HepG2 (cell line): ENCODE measurements at regions not wholly inside any gene's neighbourhood (a gene's known extent, or its start where the extent isn't known, plus 50 kb on each side); places are given as distances from the start of the nearest gene placed in this dataset.

Experiments used
- ATAC-seq: fragments of 200-7000 bp; cut with Tn5 transposase; 3 replicates; pipeline ENCODE4 v1.9.1; 2020; ENCODE audit warnings: mild to moderate bottlenecking, moderate library complexity
- BruUV-seq: library from RNA; stranded (reverse); fragments of 400-500 nt; replicated peaks from 2 replicates; lab custom pipeline; 2021; lab: Mats Ljungman, UMichigan
- CTCF ChIA-PET: fragments of 300-600 bp; formaldehyde crosslinking; extraction: SDS; loops from one replicate; lab custom pipeline; 2021; ENCODE audit warnings: low total read pairs, inconsistent platforms, low intra/inter-chr PET ratio; lab: Yijun Ruan, JAX
- POLR2A ChIA-PET: fragments of 350-600 bp; sonication (Branson Sonifier 250); formaldehyde crosslinking; loops from one replicate; lab custom pipeline; 2020; ENCODE audit warnings: antibody characterized with exemption, inconsistent platforms; lab: Yijun Ruan, JAX
- DNase-seq: peaks from one replicate; pipeline ENCODE4 v3.0.0-alpha.2; 2015; ENCODE audit warnings: low spot score
- FAIRE-seq: peaks from 3 replicates; lab custom pipeline; 2011; peaks lifted over from hg19 to GRCh38; lab: Jason Lieb, UNC
- H2AFZ ChIP-seq: one replicate; pipeline ENCODE4 v1.6.1; 2011; ENCODE audit warnings: low read length, inconsistent platforms
- H3K27ac ChIP-seq: fragments of 300-600 bp; 3 replicates; pipeline ENCODE4 v1.8.0; 2011; ENCODE audit warnings: mixed run types, mild to moderate bottlenecking, mixed read lengths, low read length, inconsistent platforms; ENCODE audit not compliant: insufficient read depth; ENCODE audit errors: extremely low read length
- H3K27me3 ChIP-seq, 2 experiments: fragments of 200-600 bp in 1 of 2; 2 replicates in 1 of 2; 3 replicates in 1 of 2; pipeline versions ENCODE4 v1.6.0 to v1.8.0; 2011; ENCODE audit warnings: low read length in 2 of 2, mild to moderate bottlenecking in 2 of 2, moderate library complexity in 2 of 2, inconsistent platforms in 1 of 2; ENCODE audit not compliant: insufficient read depth in 2 of 2, control insufficient read depth in 1 of 2
- H3K36me3 ChIP-seq, 2 experiments: fragments of 200-600 bp in 1 of 2; replicated peaks in 1 of 2; 2 replicates in 1 of 2; 3 replicates in 1 of 2; pipeline versions ENCODE4 v1.5.1 to v1.8.0; 2011; ENCODE audit warnings: low read length in 2 of 2, inconsistent platforms in 1 of 2; ENCODE audit not compliant: insufficient read depth in 2 of 2, control insufficient read depth in 1 of 2
- H3K4me1 ChIP-seq: 2 replicates; pipeline ENCODE4 v1.5.1; 2012; ENCODE audit warnings: low read length, inconsistent platforms; ENCODE audit not compliant: insufficient read depth
- H3K4me2 ChIP-seq: 2 replicates; pipeline ENCODE4 v1.6.0; 2011; ENCODE audit warnings: low read depth, low read length, inconsistent platforms
- H3K4me3 ChIP-seq, 3 experiments: fragments of 200-600 bp in 1 of 3; sonication (generic), shearing (Covaris generic) in 1 of 3; replicated peaks in 1 of 3; 2 replicates each; pipeline ENCODE4 v1.5.1; 2011 to 2016; ENCODE audit warnings: low read length in 3 of 3, inconsistent platforms in 2 of 3, low read depth in 2 of 3, mild to moderate bottlenecking in 2 of 3, control low read depth in 1 of 3, mixed read lengths in 1 of 3; ENCODE audit not compliant: insufficient read depth in 1 of 3
- H3K79me2 ChIP-seq: one replicate; pipeline ENCODE4 v1.6.1; 2011; ENCODE audit warnings: low read length, inconsistent platforms; ENCODE audit not compliant: insufficient read depth
- H3K9ac ChIP-seq: 2 replicates; pipeline ENCODE4 v1.6.0; 2011; ENCODE audit warnings: mild to moderate bottlenecking, low read depth, low read length, inconsistent platforms; ENCODE audit not compliant: insufficient read depth
- H3K9me3 ChIP-seq: 2 replicates; pipeline ENCODE4 v1.5.1; 2012; ENCODE audit warnings: mild to moderate bottlenecking, low read length
- H4K20me1 ChIP-seq: 2 replicates; pipeline ENCODE4 v1.6.0; 2011; ENCODE audit warnings: inconsistent platforms, mild to moderate bottlenecking, low read length, moderate library complexity; ENCODE audit not compliant: insufficient read depth
- CEBPB ChIP-seq: IDR thresholded peaks from 2 replicates; pipeline ENCODE4 v1.6.1; 2011; ENCODE audit warnings: low read depth, low read length, improper control_type of control experiment, borderline replicate concordance
- TCF7L2 ChIP-seq: IDR thresholded peaks from 2 replicates; pipeline ENCODE4 v1.6.1; 2011; ENCODE audit warnings: mild to moderate bottlenecking, low read depth, low read length, moderate library complexity
- ZNF251 ChIP-seq: sonication (generic); formaldehyde crosslinking; IDR thresholded peaks from 2 replicates; pipeline ENCODE4 v1.9.0; 2021; ENCODE audit warnings: mild to moderate bottlenecking, missing genetic modification reagents
- WGBS: methylation state at CpG from one replicate; pipeline ENCODE4 v1.1.6; 2017; ENCODE audit warnings: low lambda C conversion rate; 5-methylcytosine and 5-hydroxymethylcytosine counted together
- in situ Hi-C: cut with HindIII; loops from 2 replicates; pipeline ENCODE4 v1.10.0; 2017; ENCODE audit warnings: low pct_unique_long_range_greater_than_20kb; ENCODE audit not compliant: extremely low pct_ligation_motif_present
- intact Hi-C: fragments of 100-400 bp; cut with micrococcal nuclease; formaldehyde crosslinking; loops from one replicate; pipeline ENCODE4 v1.10.0; 2022; ENCODE audit not compliant: unreplicated experiment
- TF ChIP-seq, protein P1 (sequence below): sonication (generic); formaldehyde crosslinking; IDR thresholded peaks from 2 replicates; pipeline ENCODE4 v1.5.1; 2020; ENCODE audit warnings: mild to moderate bottlenecking, missing genetic modification reagents, borderline replicate concordance
- TF ChIP-seq, protein P2 (sequence below): fragments of 450-650 bp; IDR thresholded peaks from 2 replicates; pipeline ENCODE4 v1.6.1; 2016

DNA sequence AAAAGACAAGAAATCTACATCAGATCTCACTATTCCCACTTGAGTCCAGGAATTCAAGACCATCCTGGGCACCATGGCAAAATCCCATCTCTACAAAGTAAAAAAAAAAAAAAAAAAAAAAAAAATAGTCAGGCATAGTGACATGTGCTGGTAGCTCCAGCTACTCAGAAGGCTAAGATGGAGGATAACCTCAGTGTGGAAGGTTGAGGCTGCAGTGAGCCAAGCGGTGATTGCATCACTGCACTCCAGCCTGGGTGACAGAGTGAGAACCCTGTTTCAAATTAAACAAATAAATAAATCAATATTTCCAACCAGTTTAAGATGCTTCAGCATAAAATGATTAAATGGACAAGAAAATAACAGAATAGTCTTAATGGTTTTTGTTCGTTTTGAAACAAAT lies 197.4 kb downstream of the DSEL start:
- CTCF ChIA-PET, result no interaction called here
- ATAC-seq (no peak), FAIRE-seq (no peak), DNase-seq (no peak)
- Histone ChIP-seq H2AFZ (no peak overlapping the region), H3K4me3 (no peak overlapping the region), H3K27me3 (no peaks in the 10 kb centered on the region), H3K27ac (no peak overlapping the region), H4K20me1 (no peaks in the 10 kb centered on the region), H3K36me3 (no peaks in the 10 kb centered on the region), H3K9me3 (no peaks in the 10 kb centered on the region), H3K4me1 (no peaks in the 10 kb centered on the region), H3K79me2 (no peaks in the 10 kb centered on the region), H3K9ac (no peak overlapping the region), H3K4me2 (no peak overlapping the region)
- intact Hi-C loops, result no loop called here
- WGBS, result 0% methylated on average over 2 of the region's 2 CpGs
- POLR2A ChIA-PET, result no interaction called here
- TF ChIP-seq CEBPB (0 out of 2 replicates have a peak, but pooled peaks have one; percentile 4), TCF7L2 (no peak), ZNF251 (CRISPR knock-in tag) (no peak)
- TF ChIP-seq, protein P1, sequence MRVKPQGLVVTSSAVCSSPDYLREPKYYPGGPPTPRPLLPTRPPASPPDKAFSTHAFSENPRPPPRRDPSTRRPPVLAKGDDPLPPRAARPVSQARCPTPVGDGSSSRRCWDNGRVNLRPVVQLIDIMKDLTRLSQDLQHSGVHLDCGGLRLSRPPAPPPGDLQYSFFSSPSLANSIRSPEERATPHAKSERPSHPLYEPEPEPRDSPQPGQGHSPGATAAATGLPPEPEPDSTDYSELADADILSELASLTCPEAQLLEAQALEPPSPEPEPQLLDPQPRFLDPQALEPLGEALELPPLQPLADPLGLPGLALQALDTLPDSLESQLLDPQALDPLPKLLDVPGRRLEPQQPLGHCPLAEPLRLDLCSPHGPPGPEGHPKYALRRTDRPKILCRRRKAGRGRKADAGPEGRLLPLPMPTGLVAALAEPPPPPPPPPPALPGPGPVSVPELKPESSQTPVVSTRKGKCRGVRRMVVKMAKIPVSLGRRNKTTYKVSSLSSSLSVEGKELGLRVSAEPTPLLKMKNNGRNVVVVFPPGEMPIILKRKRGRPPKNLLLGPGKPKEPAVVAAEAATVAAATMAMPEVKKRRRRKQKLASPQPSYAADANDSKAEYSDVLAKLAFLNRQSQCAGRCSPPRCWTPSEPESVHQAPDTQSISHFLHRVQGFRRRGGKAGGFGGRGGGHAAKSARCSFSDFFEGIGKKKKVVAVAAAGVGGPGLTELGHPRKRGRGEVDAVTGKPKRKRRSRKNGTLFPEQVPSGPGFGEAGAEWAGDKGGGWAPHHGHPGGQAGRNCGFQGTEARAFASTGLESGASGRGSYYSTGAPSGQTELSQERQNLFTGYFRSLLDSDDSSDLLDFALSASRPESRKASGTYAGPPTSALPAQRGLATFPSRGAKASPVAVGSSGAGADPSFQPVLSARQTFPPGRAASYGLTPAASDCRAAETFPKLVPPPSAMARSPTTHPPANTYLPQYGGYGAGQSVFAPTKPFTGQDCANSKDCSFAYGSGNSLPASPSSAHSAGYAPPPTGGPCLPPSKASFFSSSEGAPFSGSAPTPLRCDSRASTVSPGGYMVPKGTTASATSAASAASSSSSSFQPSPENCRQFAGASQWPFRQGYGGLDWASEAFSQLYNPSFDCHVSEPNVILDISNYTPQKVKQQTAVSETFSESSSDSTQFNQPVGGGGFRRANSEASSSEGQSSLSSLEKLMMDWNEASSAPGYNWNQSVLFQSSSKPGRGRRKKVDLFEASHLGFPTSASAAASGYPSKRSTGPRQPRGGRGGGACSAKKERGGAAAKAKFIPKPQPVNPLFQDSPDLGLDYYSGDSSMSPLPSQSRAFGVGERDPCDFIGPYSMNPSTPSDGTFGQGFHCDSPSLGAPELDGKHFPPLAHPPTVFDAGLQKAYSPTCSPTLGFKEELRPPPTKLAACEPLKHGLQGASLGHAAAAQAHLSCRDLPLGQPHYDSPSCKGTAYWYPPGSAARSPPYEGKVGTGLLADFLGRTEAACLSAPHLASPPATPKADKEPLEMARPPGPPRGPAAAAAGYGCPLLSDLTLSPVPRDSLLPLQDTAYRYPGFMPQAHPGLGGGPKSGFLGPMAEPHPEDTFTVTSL (CRISPR knock-in tag), result no peak
- TF ChIP-seq, protein P2, sequence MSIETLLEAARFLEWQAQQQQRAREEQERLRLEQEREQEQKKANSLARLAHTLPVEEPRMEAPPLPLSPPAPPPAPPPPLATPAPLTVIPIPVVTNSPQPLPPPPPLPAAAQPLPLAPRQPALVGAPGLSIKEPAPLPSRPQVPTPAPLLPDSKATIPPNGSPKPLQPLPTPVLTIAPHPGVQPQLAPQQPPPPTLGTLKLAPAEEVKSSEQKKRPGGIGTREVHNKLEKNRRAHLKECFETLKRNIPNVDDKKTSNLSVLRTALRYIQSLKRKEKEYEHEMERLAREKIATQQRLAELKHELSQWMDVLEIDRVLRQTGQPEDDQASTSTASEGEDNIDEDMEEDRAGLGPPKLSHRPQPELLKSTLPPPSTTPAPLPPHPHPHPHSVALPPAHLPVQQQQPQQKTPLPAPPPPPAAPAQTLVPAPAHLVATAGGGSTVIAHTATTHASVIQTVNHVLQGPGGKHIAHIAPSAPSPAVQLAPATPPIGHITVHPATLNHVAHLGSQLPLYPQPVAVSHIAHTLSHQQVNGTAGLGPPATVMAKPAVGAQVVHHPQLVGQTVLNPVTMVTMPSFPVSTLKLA, result no peak
- in situ Hi-C loops, result no loop called here
- no TSS peak for BruUV-seq
